GM12878 (cell line): ENCODE measurements at regions not wholly inside any gene's neighbourhood (a gene's known extent, or its start where the extent isn't known, plus 50 kb on each side); places are given as distances from the start of the nearest gene placed in this dataset.

Experiments
- BCL3 ChIP-seq: IDR thresholded peaks from 2 replicates; pipeline ENCODE4 v1.6.1; 2011; ENCODE audit warnings: borderline replicate concordance, low read depth, mild to moderate bottlenecking, moderate library complexity, low read length; ENCODE audit not compliant: insufficient read depth, poor library complexity, severe bottlenecking
- HDAC6 ChIP-seq: fragments of 200-600 bp; sonication (generic); IDR thresholded peaks from one replicate; pipeline ENCODE4 v1.8.0; 2017; ENCODE audit warnings: antibody characterized with exemption; ENCODE audit not compliant: unreplicated experiment
- LARP7 ChIP-seq: fragments of 450-650 bp; IDR thresholded peaks from 2 replicates; pipeline ENCODE4 v1.6.1; 2017; ENCODE audit warnings: mild to moderate bottlenecking
- MTA3 ChIP-seq: IDR thresholded peaks from 2 replicates; pipeline ENCODE4 v1.6.1; 2012; ENCODE audit warnings: low read length, inconsistent platforms, borderline replicate concordance
- NRF1 ChIP-seq: conservative IDR thresholded peaks from 2 replicates; pipeline ENCODE4 v1.6.1; 2011; ENCODE audit warnings: mild to moderate bottlenecking, low read depth, low read length, improper control_type of control experiment
- RELB ChIP-seq: fragments of 450-650 bp; IDR thresholded peaks from 2 replicates; pipeline ENCODE4 v1.6.1; 2017; ENCODE audit warnings: low read depth, mild to moderate bottlenecking, moderate library complexity
- SUZ12 ChIP-seq: fragments of 200-600 bp; sonication (generic); IDR thresholded peaks from one replicate; pipeline ENCODE4 v1.6.1; 2018; ENCODE audit warnings: antibody characterized with exemption, mild to moderate bottlenecking; ENCODE audit not compliant: unreplicated experiment
- ZBTB33 ChIP-seq: fragments of 450-650 bp; IDR thresholded peaks from 2 replicates; pipeline ENCODE4 v1.6.1; 2017; ENCODE audit warnings: mild to moderate bottlenecking

DNA sequence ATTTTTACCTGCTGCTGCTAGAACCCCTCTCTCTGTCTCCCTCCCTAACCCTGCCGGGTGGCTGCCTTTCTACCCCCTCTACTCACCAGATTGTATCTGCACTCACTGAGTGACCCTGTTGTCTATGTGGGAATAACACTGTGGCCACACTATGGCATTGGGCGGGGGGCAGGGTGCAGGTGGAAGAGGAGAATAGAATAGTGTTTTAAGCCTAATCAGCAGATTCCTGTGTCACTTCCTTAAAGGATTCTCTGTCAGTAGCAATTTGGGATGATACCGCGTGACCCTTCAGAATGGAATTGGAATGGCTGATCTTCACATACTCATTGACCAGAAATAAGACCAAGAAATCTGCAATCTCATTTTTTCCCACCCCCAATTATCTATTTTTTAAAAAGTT, 67.1 kb upstream of the ANKRD1 start (continued):
- TF ChIP-seq ZBTB33 (no peak), SUZ12 (no peak), NRF1 (no peak), BCL3 (no peak), HDAC6 (no peak), LARP7 (no peak), MTA3 (no peak), RELB (no peak)
